HG03565 (cell line): ENCODE measurements at regions not wholly inside any gene's neighbourhood (a gene's known extent, or its start where the extent isn't known, plus 50 kb on each side); places are given as distances from the start of the nearest gene placed in this dataset.

Experiments
- ATAC-seq: cut with Tn5 transposase; IDR thresholded peaks from one replicate; pipeline ENCODE4 v1.9.1; 2021; ENCODE audit warnings: mild to moderate bottlenecking, moderate library complexity; ENCODE audit not compliant: unreplicated experiment

DNA sequence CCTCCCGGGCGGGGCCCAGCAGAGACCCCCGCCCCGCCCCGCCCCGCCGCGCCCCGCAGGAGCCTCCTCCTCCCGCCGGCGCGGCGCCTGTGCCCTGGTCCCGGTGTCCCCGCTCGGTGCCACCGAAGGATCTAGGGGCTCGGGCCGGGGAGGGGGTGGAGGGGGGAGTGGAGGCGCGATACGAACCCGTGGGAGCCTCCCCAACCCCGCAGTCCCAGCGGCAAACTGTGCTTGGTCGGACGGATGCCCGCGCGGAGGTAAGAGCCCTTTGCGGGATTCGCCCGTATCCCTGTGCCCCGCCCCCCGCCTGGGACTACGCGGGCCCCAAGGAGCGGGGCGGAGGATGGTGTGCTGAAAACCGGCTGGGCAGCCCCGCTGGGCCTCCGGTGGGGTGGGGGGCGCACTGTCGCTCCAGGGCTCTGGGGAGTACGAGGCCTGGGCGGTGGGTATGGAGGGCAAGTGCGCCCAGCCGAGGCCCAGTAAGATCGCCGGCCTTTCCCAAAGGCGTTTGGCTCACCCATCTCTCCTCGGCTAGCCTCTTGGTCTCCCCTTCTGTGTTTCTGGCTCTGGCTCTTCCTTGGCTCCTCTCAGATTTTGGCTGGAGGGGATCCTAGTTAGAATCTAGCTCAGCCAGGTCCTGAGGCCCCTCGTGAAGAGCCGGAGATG, 65.6 kb upstream of the POLG start:
- no peak for ATAC-seq

GRCh38 chr15:89399238-89400115, 64.9 kb upstream of the POLG start:
- ATAC-seq, result peak; percentile 39

DNA sequence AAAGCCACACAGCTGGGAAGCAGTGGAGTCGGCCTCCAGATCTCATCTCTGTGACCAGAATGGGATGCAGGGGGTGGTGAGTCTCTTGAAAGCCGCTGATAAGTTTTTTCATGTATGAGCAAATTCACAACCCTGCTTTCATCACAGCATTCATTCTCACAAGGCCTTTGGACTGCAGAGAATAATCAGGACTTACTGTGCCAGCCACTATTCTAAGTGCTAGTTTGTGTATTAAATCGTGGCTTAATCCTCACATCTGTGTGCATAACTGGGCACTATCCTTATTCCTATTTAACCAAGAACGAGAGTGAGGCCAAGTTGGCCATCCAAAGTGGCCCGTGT, 64.2 kb upstream of the POLG start:
- ATAC-seq, result no peak

- no peak for ATAC-seq
Measured at GRCh38 chr15:89397653-89398023, 63.0 kb upstream of the POLG start.

DNA sequence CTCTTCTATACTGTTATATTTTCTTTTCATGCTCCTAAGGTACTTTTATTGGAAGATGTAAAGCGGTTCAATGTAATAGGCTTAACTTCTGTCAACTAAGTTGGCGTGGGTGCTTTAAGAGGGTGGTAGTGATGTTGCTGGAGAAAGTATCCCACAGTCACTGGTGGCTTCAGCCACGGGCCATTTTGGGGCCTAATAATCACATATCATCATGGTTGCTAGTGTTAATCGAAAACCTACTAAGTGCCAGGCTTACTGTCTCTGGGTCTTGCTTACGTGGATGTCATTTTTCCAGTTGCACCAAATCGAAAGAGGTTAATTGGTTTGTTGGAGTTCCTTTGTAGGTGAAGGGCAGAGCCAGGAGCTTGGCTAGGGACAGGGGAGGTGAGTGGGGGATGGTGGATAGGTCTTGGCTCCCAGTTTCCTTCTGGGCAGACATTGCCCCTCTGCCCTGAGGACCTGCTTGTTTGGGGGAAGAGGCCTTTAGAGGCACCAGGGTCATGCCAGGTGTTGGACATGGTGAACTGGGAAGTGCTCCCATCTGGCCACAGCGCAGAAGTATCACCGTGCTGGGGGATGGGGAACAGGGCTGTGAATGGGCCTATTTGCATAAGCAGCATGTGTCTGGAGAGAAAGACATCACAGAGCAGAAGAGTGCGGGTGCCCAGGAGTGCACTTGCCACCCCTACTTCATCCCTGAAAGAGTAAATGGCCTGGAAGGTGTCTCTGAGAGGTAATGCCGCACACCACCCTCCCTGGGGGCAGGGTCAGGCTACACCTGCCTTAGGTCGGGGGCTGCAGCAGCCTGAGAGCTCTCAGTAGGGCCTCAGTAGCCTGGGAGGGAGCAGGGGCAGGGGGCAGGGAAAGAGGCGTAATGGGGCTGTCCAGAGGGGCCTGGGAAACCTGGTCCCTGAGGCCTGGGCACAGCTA, 62.4 kb upstream of the POLG start:
- no peak for ATAC-seq

DNA sequence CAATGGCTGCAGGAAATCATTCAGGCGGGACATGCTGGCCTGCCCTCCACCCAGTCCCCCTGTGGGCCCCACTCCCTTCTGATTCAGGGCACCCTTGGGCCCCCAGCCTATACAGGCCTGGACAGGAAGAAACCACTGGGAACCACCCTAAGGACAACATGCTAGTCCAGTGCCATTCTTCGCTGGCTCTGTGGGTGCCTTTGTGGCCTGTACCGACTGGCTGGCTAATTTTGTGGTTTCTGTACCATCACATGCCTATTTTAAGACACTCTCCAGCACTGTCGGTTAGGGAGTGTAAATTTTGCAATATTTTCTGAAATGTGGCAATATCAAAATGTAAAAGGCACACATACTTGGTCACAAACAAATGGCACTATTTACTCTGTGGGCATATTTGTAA, 61.4 kb upstream of the POLG start:
- ATAC-seq, result no peak

DNA sequence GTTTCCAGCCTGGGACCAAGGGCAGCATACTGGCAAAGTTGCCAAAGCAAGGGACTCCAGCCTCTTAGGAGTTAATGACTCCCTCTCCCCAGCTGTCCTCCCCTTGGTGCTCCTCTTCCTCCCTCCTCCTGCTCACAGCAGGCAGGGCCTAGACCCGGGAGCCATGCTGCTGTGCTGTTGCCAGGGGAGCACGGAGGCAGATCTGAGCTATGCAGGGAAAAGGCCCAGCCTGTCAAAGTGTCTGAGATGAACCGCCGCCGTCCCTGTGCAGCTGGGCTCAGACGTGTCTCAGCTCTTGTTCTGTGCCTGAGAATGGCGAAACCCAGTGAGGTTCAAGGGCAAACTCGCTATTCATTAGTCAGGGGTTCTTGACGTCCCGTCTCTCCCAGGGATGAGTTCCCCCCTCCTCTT, 60.8 kb upstream of the POLG start:
- ATAC-seq, result no peak

DNA sequence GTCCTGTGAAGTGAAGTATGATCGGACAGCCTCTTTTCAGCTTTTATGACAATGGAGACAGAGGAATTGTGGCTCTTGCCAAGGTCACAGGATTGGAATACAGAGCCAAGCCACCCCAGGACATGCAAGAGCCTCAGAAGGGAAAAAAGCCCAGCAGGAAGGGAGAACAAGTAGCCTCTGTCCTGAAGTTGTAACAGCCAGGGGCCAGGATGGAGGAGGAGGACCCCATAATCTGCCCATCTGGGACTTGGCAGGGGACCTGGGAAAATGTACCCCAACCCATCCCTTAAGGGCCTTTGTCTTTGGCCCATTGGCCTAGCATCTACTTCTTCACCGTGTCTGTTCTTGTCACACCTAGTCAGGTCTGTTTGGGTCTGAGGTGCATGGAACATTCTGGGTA, 60.4 kb upstream of the POLG start:
- ATAC-seq, result no peak

- no peak for ATAC-seq
Measured at GRCh38 chr15:89393056-89393455, 58.4 kb upstream of the POLG start.

- ATAC-seq, result no peak
Measured at GRCh38 chr15:89391685-89392257, 57.1 kb upstream of the POLG start.

- no peak for ATAC-seq
Measured at GRCh38 chr15:89389841-89390603, 55.4 kb upstream of the POLG start.

DNA sequence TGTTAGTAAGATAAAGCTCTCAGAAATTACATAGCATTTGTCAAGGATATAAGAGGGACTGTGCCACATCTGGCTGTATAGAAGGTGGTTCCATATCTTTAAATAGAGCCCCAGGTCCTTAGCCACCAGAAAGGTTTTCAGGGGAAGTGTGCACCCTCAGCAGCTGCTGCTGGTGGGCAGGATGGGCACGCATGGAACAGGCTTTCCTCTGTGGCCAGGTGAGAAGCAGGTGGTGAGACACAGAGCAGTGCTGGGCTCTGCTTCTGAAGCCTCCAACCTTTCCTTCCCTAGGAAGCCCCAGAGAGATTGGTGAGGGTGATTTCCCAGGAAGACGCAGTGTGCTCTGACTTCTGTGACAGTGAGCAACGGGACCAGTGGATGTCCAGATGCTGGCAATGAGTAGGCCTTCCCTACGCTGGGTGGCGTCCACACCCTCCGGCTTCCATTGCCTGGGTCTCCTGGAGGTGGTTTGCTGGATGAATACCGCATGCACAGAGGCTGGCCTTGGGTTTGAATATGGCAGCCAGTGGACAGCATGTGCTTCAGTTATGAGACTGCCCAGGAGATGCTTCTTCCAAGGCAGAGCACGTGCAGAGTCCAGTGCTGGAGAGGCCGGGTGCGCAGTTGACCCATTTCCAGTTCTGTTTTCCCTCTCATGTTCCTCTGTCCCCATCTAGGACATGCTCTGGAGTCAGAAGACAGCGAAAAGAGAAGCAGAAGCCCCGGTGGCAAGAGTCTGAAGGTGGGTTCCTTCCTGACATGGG, 52.7 kb upstream of the POLG start:
- ATAC-seq, result no peak

DNA sequence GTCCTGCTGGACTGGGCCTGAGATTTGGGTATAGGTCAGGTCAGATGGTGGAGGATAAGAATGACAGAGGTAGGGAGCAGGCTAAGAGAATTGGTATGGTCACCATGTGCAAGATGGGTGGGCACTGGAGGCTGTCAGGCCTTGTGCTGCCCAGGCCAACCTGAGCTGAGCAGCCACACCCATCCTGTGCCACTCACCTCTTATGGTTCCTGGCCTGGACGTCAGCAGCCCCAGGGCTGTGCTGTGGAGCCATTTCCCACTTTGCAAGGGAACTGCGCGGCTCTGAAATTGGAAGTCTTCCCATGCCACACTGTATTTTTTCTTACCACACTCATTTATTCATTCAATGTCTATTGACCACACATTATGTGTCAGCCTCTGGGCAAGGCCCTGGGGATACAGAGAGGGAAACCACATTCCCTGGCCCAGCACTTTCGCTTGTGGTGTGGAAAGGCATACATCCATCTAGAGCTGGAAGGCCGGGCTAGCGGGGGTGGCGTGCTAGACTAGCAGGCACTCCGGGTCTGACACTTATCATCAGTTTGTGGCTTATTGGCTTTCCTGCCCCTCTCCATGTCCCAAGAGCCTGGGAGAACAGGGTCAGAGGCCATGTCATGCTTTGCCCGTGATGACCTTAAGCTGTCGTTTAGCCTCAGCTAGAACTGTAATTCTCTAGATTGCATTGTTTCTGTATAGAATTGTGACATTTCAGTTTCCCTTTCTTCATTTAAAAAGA, 51.1 kb upstream of the POLG start:
- ATAC-seq, result no peak
